Suppressor macrophage treated with lipopolysaccharide for 1 hour (primary cell): ENCODE measurements at regions not wholly inside any gene's neighbourhood (a gene's known extent, or its start where the extent isn't known, plus 50 kb on each side); places are given as distances from the start of the nearest gene placed in this dataset.
A peak's percentile ranks its signal among the peaks of the same experiment; 100 is the strongest.
"Not testable (repeated sequence)": the region's sequence is repeated elsewhere in the genome, so short reads cannot be mapped to it uniquely, and the experiment has no call there.

Source experiments
- DNase-seq, 3 donors: peaks; one replicate each; pipeline ENCODE4 v3.0.0-alpha.2; 2020 to 2022

- DNase-seq = peak; percentile 3 to 20 (median 17)
Observed at GRCh38 chr10:87416892-87417291, 59.3 kb downstream of the NUTM2D start.

DNA sequence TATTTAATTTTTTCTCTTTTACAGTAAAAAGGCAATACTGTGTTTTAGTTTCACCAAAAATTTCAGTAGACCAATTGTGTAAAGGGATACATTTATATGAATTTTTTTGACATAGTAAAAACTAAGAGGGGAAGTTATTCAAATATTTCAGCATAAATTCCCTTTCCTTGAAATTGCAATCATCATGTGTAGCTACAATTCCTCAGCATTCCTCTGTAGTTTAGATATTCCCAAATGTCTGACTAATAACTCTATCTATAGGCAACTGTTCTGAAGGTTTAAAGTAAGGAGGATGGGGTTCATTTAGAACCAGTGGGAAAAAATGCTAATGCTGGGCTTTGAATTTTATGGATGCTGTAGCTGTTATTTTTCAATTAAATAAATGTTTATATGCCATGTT, 65.1 kb downstream of the NUTM2D start:
- not testable (repeated sequence) for DNase-seq

DNA sequence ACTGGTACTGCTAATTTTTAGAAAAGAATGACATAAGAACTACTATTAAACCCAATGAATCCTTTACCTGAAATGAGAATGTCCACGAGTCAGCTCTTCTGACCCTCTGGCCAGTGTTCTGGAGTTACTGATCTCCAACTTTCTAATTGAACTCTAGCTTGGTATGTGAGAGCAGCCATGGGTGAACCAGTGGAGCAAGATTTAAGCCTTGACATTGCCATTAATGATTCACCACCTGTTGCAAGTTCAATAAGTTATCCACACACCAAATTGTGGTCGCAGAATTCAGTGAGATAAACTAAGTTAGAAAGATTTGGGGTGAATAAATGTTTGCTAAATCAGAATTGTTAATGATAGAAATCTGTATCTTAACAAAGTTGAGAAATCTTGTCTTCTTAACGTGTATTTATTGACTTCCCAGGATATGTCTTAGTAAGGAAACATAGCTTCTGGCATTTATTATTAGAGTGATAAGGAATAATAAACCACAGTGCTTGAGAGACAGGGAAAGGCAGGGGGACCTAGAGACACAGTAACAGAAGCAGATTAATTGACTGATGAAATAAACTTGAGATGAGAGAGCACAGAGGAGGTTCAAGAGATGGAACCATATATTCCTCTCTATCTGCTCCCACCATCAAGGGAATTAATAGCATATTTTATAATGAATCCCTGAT, 67.3 kb downstream of the NUTM2D start:
- DNase-seq = not testable (repeated sequence)

DNA sequence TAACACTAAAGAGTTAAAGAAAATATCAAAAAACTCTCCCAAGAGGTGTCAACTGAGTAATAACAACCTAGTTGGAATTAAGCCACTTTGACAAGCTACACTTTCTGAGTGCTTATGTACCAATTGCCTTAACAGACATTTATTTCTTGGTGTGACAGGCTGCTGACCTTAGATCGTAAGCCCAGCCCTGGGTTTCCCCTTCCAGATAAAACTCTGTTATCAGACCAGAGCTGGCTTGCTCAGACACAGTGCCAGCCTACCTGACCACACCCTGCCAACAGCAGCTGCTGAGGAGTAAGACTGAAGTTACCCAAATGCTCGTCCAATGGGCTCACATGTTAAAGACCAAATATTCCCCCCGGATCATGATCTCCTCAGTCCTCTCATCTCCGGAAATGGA, 70.9 kb upstream of the MINPP1 start:
- not testable (repeated sequence) for DNase-seq

- DNase-seq = not testable (repeated sequence)
Observed at GRCh38 chr10:87435295-87435826, 69.3 kb upstream of the MINPP1 start.

DNA sequence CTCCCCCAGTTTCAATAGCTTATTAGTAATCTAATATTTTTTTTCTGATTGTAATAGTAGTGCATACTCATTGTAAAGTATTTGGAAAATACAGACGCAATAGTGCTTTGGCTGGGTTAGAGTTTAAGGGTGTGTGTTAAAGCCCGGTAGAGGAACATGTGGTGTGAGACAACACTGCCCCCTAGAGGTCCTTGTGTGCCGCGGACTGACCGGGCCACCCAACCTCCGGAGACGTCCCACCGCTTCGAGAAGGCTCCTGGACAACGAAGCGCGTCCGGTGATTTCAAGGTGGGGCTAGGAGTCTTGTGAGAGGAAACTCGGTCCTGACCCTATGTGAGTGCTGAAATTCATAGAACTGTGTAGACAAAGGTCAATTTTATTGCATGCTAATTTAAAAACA, 68.6 kb upstream of the MINPP1 start:
- DNase-seq = not testable (repeated sequence)

GRCh38 chr10:87437450-87437849, 67.2 kb upstream of the MINPP1 start:
- peak in 1 of 3 donors; percentile 19 for DNase-seq
